ENCODE measurements at regions not wholly inside any gene's neighbourhood (a gene's known extent, or its start where the extent isn't known, plus 50 kb on each side); places are given as distances from the start of the nearest gene placed in this dataset.

DNA sequence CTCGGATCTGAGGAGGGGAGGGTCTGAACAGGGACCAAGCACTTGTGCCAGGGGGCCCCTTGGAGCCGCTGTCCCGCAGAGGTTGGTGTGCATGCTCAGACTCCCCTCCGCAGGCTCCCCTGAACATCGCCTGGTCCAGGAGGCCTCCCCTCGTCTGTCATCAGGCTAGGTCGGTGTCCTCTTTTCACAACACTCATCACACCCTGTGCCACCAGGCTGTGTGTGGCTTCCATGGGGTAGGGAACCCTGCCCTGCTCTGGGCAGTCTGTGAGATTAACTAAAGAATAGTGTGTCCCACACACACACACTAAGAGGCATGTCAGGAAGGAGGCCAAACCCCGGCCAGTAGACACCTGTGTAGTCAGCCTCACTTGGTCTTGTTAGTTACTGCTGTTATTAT, 119.3 kb downstream of the C5orf15 start:
- TF ChIP-seq CTCF (IDR thresholded peaks at IDR 0.05) (no peak), POLR2A (IDR thresholded peaks at IDR 0.05) (no peak)

Measured in right lobe of liver (tissue), 4 donors.